ENCODE measurements at regions not wholly inside any gene's neighbourhood (a gene's known extent, or its start where the extent isn't known, plus 50 kb on each side); places are given as distances from the start of the nearest gene placed in this dataset.

GRCh38 chr3:76683256-76683655 lies 356.6 kb upstream of the ROBO2 start:
- DNase-seq = no peak
- no peaks in the 10 kb centered on the region for H3K79me2 ChIP-seq (ENCODE audit: low read length)

GRCh38 chr3:76684946-76685345 lies 355.0 kb upstream of the ROBO2 start:
- Histone ChIP-seq H3K9ac (ENCODE audit: low read length) (no peak overlapping the region), H3K36me3 (replicated peaks; ENCODE audit: insufficient read depth, low read length) (no peaks in the 10 kb centered on the region), H3K9me3 (replicated peaks; ENCODE audit: insufficient read depth, low read length) (no peaks in the 10 kb centered on the region), H3K79me2 (ENCODE audit: low read length) (no peaks in the 10 kb centered on the region), H3K4me3 (ENCODE audit: low read length) (no peak overlapping the region), H3F3A (ENCODE audit: insufficient read depth, low read length) (no peaks in the 10 kb centered on the region), H3K4me2 (ENCODE audit: low read depth, low read length) (no peak overlapping the region), H3K27me3 (replicated peaks; ENCODE audit: insufficient read depth, low read length) (no peaks in the 10 kb centered on the region), H3K4me1 (ENCODE audit: low read length) (no peaks in the 10 kb centered on the region), H3K27ac (ENCODE audit: low read length) (no peak overlapping the region), H2AFZ (ENCODE audit: low read length) (no peak overlapping the region), H4K20me1 (ENCODE audit: insufficient read depth, low read length) (no peaks in the 10 kb centered on the region), H3K9me2 (replicated peaks; ENCODE audit: insufficient read depth, low read length) (no peaks in the 10 kb centered on the region)
- no peak for TF ChIP-seq EZH2phosphoT487 (IDR thresholded peaks at IDR 0.05; ENCODE audit: low read length)
- TF ChIP-seq EZH2 (optimal IDR thresholded peaks at IDR 0.05; ENCODE audit: low read depth, low read length) = no peak
- TF ChIP-seq, protein P1, sequence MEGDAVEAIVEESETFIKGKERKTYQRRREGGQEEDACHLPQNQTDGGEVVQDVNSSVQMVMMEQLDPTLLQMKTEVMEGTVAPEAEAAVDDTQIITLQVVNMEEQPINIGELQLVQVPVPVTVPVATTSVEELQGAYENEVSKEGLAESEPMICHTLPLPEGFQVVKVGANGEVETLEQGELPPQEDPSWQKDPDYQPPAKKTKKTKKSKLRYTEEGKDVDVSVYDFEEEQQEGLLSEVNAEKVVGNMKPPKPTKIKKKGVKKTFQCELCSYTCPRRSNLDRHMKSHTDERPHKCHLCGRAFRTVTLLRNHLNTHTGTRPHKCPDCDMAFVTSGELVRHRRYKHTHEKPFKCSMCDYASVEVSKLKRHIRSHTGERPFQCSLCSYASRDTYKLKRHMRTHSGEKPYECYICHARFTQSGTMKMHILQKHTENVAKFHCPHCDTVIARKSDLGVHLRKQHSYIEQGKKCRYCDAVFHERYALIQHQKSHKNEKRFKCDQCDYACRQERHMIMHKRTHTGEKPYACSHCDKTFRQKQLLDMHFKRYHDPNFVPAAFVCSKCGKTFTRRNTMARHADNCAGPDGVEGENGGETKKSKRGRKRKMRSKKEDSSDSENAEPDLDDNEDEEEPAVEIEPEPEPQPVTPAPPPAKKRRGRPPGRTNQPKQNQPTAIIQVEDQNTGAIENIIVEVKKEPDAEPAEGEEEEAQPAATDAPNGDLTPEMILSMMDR (IDR thresholded peaks at IDR 0.05; ENCODE audit: low read length) = no peak
- no peak for DNase-seq

More at GRCh38 chr3:76683256-76683655, 356.6 kb upstream of the ROBO2 start:
- Histone ChIP-seq H3K9me3 (replicated peaks; ENCODE audit: insufficient read depth, low read length) (no peaks in the 10 kb centered on the region), H3K4me2 (ENCODE audit: low read depth, low read length) (no peak overlapping the region), H3F3A (ENCODE audit: insufficient read depth, low read length) (no peaks in the 10 kb centered on the region), H3K27me3 (replicated peaks; ENCODE audit: insufficient read depth, low read length) (no peaks in the 10 kb centered on the region), H4K20me1 (ENCODE audit: insufficient read depth, low read length) (no peaks in the 10 kb centered on the region), H3K9me2 (replicated peaks; ENCODE audit: insufficient read depth, low read length) (no peaks in the 10 kb centered on the region), H3K9ac (ENCODE audit: low read length) (no peak overlapping the region), H3K36me3 (replicated peaks; ENCODE audit: insufficient read depth, low read length) (no peaks in the 10 kb centered on the region), H3K27ac (ENCODE audit: low read length) (no peak overlapping the region), H3K4me3 (ENCODE audit: low read length) (no peak overlapping the region), H3K4me1 (ENCODE audit: low read length) (no peaks in the 10 kb centered on the region), H2AFZ (ENCODE audit: low read length) (no peak overlapping the region)
- TF ChIP-seq EZH2 (optimal IDR thresholded peaks at IDR 0.05; ENCODE audit: low read depth, low read length) (no peak), EZH2phosphoT487 (IDR thresholded peaks at IDR 0.05; ENCODE audit: low read length) (no peak)
- TF ChIP-seq, protein P1 (IDR thresholded peaks at IDR 0.05; ENCODE audit: low read length) = no peak

GRCh38 chr3:76685858-76686257 lies 354.0 kb upstream of the ROBO2 start:
- H3K36me3 ChIP-seq (replicated peaks; ENCODE audit: insufficient read depth, low read length) = no peaks in the 10 kb centered on the region
- H3K9me2 ChIP-seq (replicated peaks; ENCODE audit: insufficient read depth, low read length) = no peaks in the 10 kb centered on the region
- no peak overlapping the region for H3K27ac ChIP-seq (ENCODE audit: low read length)
- H4K20me1 ChIP-seq (ENCODE audit: insufficient read depth, low read length) = no peaks in the 10 kb centered on the region
- TF ChIP-seq, protein P1 (IDR thresholded peaks at IDR 0.05; ENCODE audit: low read length) = no peak
- TF ChIP-seq EZH2phosphoT487 (IDR thresholded peaks at IDR 0.05; ENCODE audit: low read length) (no peak), EZH2 (optimal IDR thresholded peaks at IDR 0.05; ENCODE audit: low read depth, low read length) (no peak)
- H3K27me3 ChIP-seq (replicated peaks; ENCODE audit: insufficient read depth, low read length) = no peaks in the 10 kb centered on the region
- H2AFZ ChIP-seq (ENCODE audit: low read length) = no peak overlapping the region
- H3K4me1 ChIP-seq (ENCODE audit: low read length) = no peaks in the 10 kb centered on the region
- H3F3A ChIP-seq (ENCODE audit: insufficient read depth, low read length) = no peaks in the 10 kb centered on the region
- H3K4me2 ChIP-seq (ENCODE audit: low read depth, low read length) = no peak overlapping the region
- H3K9ac ChIP-seq (ENCODE audit: low read length) = no peak overlapping the region
- no peak for DNase-seq
- no peak overlapping the region for H3K4me3 ChIP-seq (ENCODE audit: low read length)
- H3K9me3 ChIP-seq (replicated peaks; ENCODE audit: insufficient read depth, low read length) = no peaks in the 10 kb centered on the region
- H3K79me2 ChIP-seq (ENCODE audit: low read length) = no peaks in the 10 kb centered on the region
